IMR-90 (cell line): ENCODE measurements at regions not wholly inside any gene's neighbourhood (a gene's known extent, or its start where the extent isn't known, plus 50 kb on each side); places are given as distances from the start of the nearest gene placed in this dataset.

ENCODE experiments used
- ATAC-seq: fragments of 200-7000 bp; cut with Tn5 transposase; 2 replicates; pipeline ENCODE4 v1.9.1; 2020; ENCODE audit warnings: low read depth, mild to moderate bottlenecking, moderate library complexity
- BruUV-seq: library from RNA; stranded (reverse); fragments of 400-500 nt; replicated peaks from 2 replicates; lab custom pipeline; 2021; lab: Mats Ljungman, UMichigan
- CTCF ChIA-PET: fragments of 300-600 bp; formaldehyde crosslinking; extraction: SDS; loops from one replicate; lab custom pipeline; 2021; ENCODE audit warnings: antibody characterized with exemption; lab: Yijun Ruan, JAX
- POLR2A ChIA-PET: fragments of 300-600 bp; sonication (Branson Sonifier 250); formaldehyde crosslinking; loops from one replicate; lab custom pipeline; 2022; ENCODE audit warnings: antibody characterized with exemption; ENCODE audit not compliant: unreplicated experiment; lab: Charles Lee
- DNase-seq: peaks from one replicate; pipeline ENCODE4 v3.0.0; 2013
- H2AFZ ChIP-seq: replicated peaks from 2 replicates; pipeline ENCODE3; 2013; ENCODE audit warnings: low read length, mild to moderate bottlenecking; ENCODE audit not compliant: poor library complexity
- H2AK5ac ChIP-seq: 2 replicates; pipeline ENCODE4 v1.6.1; 2013; ENCODE audit warnings: low read depth, low read length, inconsistent platforms
- H2AK9ac ChIP-seq: replicated peaks from 2 replicates; pipeline ENCODE3; 2013; ENCODE audit warnings: mild to moderate bottlenecking, low read depth, low read length, moderate library complexity; ENCODE audit not compliant: poor library complexity
- H2BK120ac ChIP-seq: 2 replicates; pipeline ENCODE4 v1.6.1; 2013; ENCODE audit warnings: low read depth, low read length, inconsistent platforms
- H2BK15ac ChIP-seq: 3 replicates; pipeline ENCODE4 v1.6.1; 2013; ENCODE audit warnings: low read depth, low read length, inconsistent platforms
- H2BK20ac ChIP-seq: 2 replicates; pipeline ENCODE4 v1.6.1; 2013; ENCODE audit warnings: low read depth, mild to moderate bottlenecking, inconsistent platforms, low read length, moderate library complexity
- H2BK5ac ChIP-seq: 2 replicates; pipeline ENCODE4 v1.6.1; 2013; ENCODE audit warnings: mild to moderate bottlenecking, low read depth, low read length, inconsistent platforms; ENCODE audit not compliant: poor library complexity, severe bottlenecking
- H3K14ac ChIP-seq: replicated peaks from 2 replicates; pipeline ENCODE4 v1.6.1; 2013; ENCODE audit warnings: low read depth, low read length, inconsistent platforms
- H3K18ac ChIP-seq: 2 replicates; pipeline ENCODE4 v1.6.1; 2013; ENCODE audit warnings: low read depth, low read length, control low read depth
- H3K23ac ChIP-seq: 2 replicates; pipeline ENCODE4 v1.6.1; 2013; ENCODE audit warnings: low read depth, low read length, inconsistent platforms
- H3K27ac ChIP-seq: 2 replicates; pipeline ENCODE4 v1.5.1; 2013; ENCODE audit warnings: mild to moderate bottlenecking, control low read depth, low read length; ENCODE audit not compliant: insufficient read depth
- H3K27me3 ChIP-seq: 2 replicates; pipeline ENCODE4 v1.6.1; 2013; ENCODE audit warnings: low read length; ENCODE audit not compliant: control insufficient read depth, insufficient read depth
- H3K36me3 ChIP-seq: 2 replicates; pipeline ENCODE4 v1.6.1; 2013; ENCODE audit warnings: low read length, mixed read lengths; ENCODE audit not compliant: control insufficient read depth, insufficient read depth
- H3K4ac ChIP-seq: 2 replicates; pipeline ENCODE4 v1.6.1; 2013; ENCODE audit warnings: low read depth, low read length, inconsistent platforms
- H3K4me1 ChIP-seq: 2 replicates; pipeline ENCODE4 v1.6.1; 2013; ENCODE audit warnings: low read length, mixed read lengths; ENCODE audit not compliant: control insufficient read depth, insufficient read depth
- H3K4me2 ChIP-seq: 2 replicates; pipeline ENCODE4 v1.6.1; 2013; ENCODE audit warnings: low read depth, mild to moderate bottlenecking, control low read depth, low read length, moderate library complexity
- H3K4me3 ChIP-seq: 2 replicates; pipeline ENCODE4 v1.5.1; 2013; ENCODE audit warnings: low read depth, mild to moderate bottlenecking, control low read depth, low read length, moderate library complexity; ENCODE audit not compliant: insufficient read depth
- H3K56ac ChIP-seq: 2 replicates; pipeline ENCODE4 v1.6.1; 2013; ENCODE audit warnings: low read length, inconsistent platforms; ENCODE audit not compliant: insufficient read depth; ENCODE audit errors: extremely low read depth
- H3K79me1 ChIP-seq, 2 experiments: 2 replicates each; pipeline ENCODE4 v1.6.1; 2013; ENCODE audit warnings: low read length in 2 of 2, inconsistent platforms in 1 of 2, low read depth in 1 of 2
- H3K9ac ChIP-seq: 2 replicates; pipeline ENCODE4 v1.6.1; 2013; ENCODE audit warnings: low read depth, low read length, control low read depth
- H3K9me1 ChIP-seq: 2 replicates; pipeline ENCODE4 v1.6.1; 2013; ENCODE audit warnings: low read length, inconsistent platforms; ENCODE audit not compliant: insufficient read depth
- H3K9me3 ChIP-seq: 2 replicates; pipeline ENCODE4 v1.6.1; 2013; ENCODE audit warnings: low read length; ENCODE audit not compliant: control insufficient read depth, insufficient read depth
- H4K20me1 ChIP-seq: 2 replicates; pipeline ENCODE4 v1.6.1; 2013; ENCODE audit warnings: low read length, inconsistent platforms; ENCODE audit not compliant: insufficient read depth
- H4K5ac ChIP-seq: 2 replicates; pipeline ENCODE4 v1.6.1; 2013; ENCODE audit warnings: mild to moderate bottlenecking, low read depth, low read length, control low read depth
- H4K8ac ChIP-seq, 2 experiments: 2 replicates each; pipeline ENCODE4 v1.6.1; 2013; ENCODE audit warnings: low read depth in 2 of 2, low read length in 2 of 2, control low read depth in 1 of 2, inconsistent platforms in 1 of 2
- H4K91ac ChIP-seq: 2 replicates; pipeline ENCODE4 v1.6.1; 2013; ENCODE audit warnings: low read depth, low read length, inconsistent platforms; ENCODE audit not compliant: insufficient read depth
- BHLHE40 ChIP-seq: fragments of 150-350 bp; IDR thresholded peaks from 2 replicates; pipeline ENCODE4 v1.6.1; 2016; ENCODE audit warnings: mild to moderate bottlenecking, low read depth, low read length
- CEBPB ChIP-seq: IDR thresholded peaks from 2 replicates; pipeline ENCODE4 v1.6.1; 2012; ENCODE audit warnings: low read depth, low read length, improper control_type of control experiment
- CHD1 ChIP-seq: IDR thresholded peaks from 2 replicates; pipeline ENCODE4 v1.6.1; 2012; ENCODE audit warnings: low read depth, low read length, improper control_type of control experiment
- MAFK ChIP-seq: IDR thresholded peaks from 2 replicates; pipeline ENCODE4 v1.6.1; 2012; ENCODE audit warnings: low read depth, low read length, improper control_type of control experiment
- MAZ ChIP-seq: IDR thresholded peaks from 2 replicates; pipeline ENCODE4 v1.6.1; 2012; ENCODE audit warnings: low read depth, mild to moderate bottlenecking, low read length, improper control_type of control experiment, moderate library complexity, borderline replicate concordance
- NFE2L2 ChIP-seq: fragments of 150-350 bp; IDR thresholded peaks from 2 replicates; pipeline ENCODE4 v1.6.1; 2016; ENCODE audit warnings: low read depth, mild to moderate bottlenecking, low read length
- POLR2A ChIP-seq: IDR thresholded peaks from 2 replicates; pipeline ENCODE4 v1.6.1; 2012; ENCODE audit warnings: mild to moderate bottlenecking, low read depth, low read length
- RAD21 ChIP-seq: IDR thresholded peaks from 2 replicates; pipeline ENCODE4 v1.6.1; 2012; ENCODE audit warnings: low read length, improper control_type of control experiment
- RFX5 ChIP-seq: IDR thresholded peaks from 2 replicates; pipeline ENCODE4 v1.8.0; 2012; ENCODE audit warnings: low read depth, mild to moderate bottlenecking, low read length, moderate library complexity
- WGBS, 2 experiments: methylation state at CpG; one replicate each; pipeline versions ENCODE4 v1.1.5 to v1.1.7; 2013; ENCODE audit warnings: missing lambda C conversion rate in 2 of 2; ENCODE audit not compliant: insufficient read length in 1 of 2; ENCODE audit errors: extremely low coverage in 2 of 2; 5-methylcytosine and 5-hydroxymethylcytosine counted together
- dilution Hi-C: fragments of 300-500 bp; cut with HindIII; formaldehyde crosslinking; loops from one replicate; pipeline ENCODE4 v1.14.3; 2018; ENCODE audit warnings: low sequenced_read_pairs; ENCODE audit not compliant: unreplicated experiment
- in situ Hi-C: fragments of 300-500 bp; cut with MboI; formaldehyde crosslinking; loops from 3 replicates; pipeline ENCODE4 v1.14.3; 2019; ENCODE audit warnings: low sequenced_read_pairs, inconsistent platforms, mixed read lengths
- intact Hi-C: fragments of 100-400 bp; cut with micrococcal nuclease; formaldehyde crosslinking; loops from 2 replicates; pipeline ENCODE4 v1.10.0; 2022

DNA sequence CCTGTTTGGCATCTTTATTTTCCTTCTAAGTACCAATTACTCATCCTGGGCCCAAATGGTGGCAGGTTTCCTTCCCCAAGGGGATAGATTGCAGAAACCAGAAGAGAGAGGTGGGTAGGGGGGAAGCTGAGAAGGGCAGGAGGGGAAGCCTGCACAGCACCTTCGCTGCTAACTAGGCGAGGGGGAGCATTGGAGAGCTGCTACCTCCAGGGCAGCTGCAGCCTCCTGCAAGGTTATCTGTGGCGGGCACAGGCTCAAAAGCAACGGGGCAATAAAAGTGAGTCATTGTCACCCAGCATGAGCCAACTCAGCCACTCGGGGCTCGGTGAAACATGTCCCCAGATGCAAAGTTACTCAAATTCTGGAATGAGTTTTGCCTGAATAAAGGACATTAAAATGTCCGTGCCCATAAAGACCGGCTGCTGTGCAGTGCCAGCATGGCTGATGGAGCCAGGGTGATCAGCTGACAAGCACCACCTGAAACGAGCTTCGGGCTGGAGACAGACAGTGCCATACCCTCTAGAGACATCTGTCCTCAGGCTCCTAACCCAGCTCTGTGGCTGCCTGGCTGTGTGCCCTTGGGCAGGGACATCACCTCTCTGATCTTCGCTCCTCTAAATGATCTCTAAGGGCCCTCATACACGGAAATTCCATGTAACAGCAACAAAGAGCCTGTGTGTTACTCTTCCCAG, 68.1 kb upstream of the GRIN2A start:
- dilution Hi-C loops, result no loop called here

More for the DNA sequence above, 68.1 kb upstream of the GRIN2A start:
- H3K4me2 ChIP-seq, result no peak overlapping the region
- no peaks in the 10 kb centered on the region for H3K27me3 ChIP-seq
- H2AK9ac ChIP-seq, result no peak overlapping the region
- H3K4me3 ChIP-seq, result no peak overlapping the region
- peaks cover 3% of the 10 kb centered on the region; the same call in 1 of the 2 replicates for H3K9me3 ChIP-seq
- no peaks in the 10 kb centered on the region for H3K4me1 ChIP-seq
- no peak overlapping the region for H2BK5ac ChIP-seq
- H3K18ac ChIP-seq, result no peak overlapping the region
- 40% methylated on average over 2 of the region's 12 CpGs; no CpG with 5 or more reads in 1 of the 2 experiments for WGBS, 2 experiments
- no peaks in the 10 kb centered on the region for H3K9me1 ChIP-seq
- H2AK5ac ChIP-seq, result no peak overlapping the region
- H3K36me3 ChIP-seq, result no peaks in the 10 kb centered on the region
- TF ChIP-seq CEBPB (no peak), RAD21 (no peak), MAFK (no peak), NFE2L2 (no peak), POLR2A (no peak), BHLHE40 (no peak), RFX5 (no peak), MAZ (no peak), CHD1 (no peak)
- no peak overlapping the region for H2BK15ac ChIP-seq
- no peak overlapping the region for H3K4ac ChIP-seq
- intact Hi-C loops (no loop called here), in situ Hi-C loops (loop anchor here (25.0 kb wide), 1 partner anchor 662 kb away; no protein-coding TSS in a partner anchor)
- no peak for DNase-seq
- no peak overlapping the region for H2BK120ac ChIP-seq
- ATAC-seq, result no peak
- no peak overlapping the region for H3K14ac ChIP-seq
- H3K23ac ChIP-seq, result no peak overlapping the region
- no peak overlapping the region for H4K91ac ChIP-seq
- no TSS peak for BruUV-seq
- ChIA-PET POLR2A (no interaction called here), CTCF (no interaction called here)
- no peaks in the 10 kb centered on the region for H4K20me1 ChIP-seq
- H3K79me1 ChIP-seq, result no peaks in the 10 kb centered on the region
- no peak overlapping the region for H4K5ac ChIP-seq
- H2BK20ac ChIP-seq, result no peak overlapping the region
- H3K27ac ChIP-seq, result no peak overlapping the region
- no peak overlapping the region for H3K9ac ChIP-seq
- H3K56ac ChIP-seq, result no peak overlapping the region
- H4K8ac ChIP-seq, result no peak overlapping the region
- no peak overlapping the region for H2AFZ ChIP-seq
